NCI-H2081 treated with DMSO at 0.1 percent for 48 hours (cell line): ENCODE measurements at regions not wholly inside any gene's neighbourhood (a gene's known extent, or its start where the extent isn't known, plus 50 kb on each side); places are given as distances from the start of the nearest gene placed in this dataset.

Source experiments
- DNase-seq: peaks from one replicate; lab custom pipeline; 2025; lab: John Stamatoyannopoulos, UW

DNA sequence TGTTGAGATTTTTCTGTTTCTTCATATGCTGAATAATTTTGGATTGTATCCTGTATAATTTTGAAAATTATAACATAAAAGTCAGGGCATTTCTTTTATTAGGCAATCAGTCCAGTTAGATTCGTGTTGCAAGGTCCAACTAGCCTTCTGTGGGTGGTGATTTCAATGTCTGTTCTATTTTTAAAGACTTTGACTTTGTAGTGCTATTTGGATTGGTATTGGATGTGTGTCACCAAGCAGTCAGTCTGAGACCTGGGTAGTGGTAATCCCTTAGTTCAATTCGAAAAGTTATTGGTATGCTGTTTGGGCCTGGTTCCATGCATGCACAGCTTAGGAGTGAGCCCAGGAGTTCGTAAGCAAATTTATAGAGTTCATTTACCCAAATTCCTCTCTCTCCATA is 82.2 kb downstream of the EPDR1 start:
- no peak for DNase-seq

DNA sequence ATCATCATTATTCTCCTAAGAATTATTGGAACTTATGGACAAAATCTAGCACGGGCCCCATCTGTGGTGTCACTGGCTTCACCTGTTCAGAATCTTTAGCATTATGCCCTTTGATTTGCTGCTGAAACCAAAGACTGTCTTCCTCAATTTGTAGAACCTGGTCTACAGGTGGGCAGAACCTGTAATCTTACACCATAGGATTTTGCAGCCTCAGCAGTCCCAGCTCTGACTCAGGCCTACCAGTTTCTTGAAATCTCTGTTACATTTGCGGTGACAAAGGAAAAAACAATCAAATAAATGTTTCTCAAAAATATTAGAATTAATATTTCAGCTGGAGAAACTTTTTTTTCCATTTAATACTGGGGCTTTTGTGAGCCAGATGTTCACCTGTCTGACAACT is 86.1 kb downstream of the EPDR1 start:
- no peak for DNase-seq

DNA sequence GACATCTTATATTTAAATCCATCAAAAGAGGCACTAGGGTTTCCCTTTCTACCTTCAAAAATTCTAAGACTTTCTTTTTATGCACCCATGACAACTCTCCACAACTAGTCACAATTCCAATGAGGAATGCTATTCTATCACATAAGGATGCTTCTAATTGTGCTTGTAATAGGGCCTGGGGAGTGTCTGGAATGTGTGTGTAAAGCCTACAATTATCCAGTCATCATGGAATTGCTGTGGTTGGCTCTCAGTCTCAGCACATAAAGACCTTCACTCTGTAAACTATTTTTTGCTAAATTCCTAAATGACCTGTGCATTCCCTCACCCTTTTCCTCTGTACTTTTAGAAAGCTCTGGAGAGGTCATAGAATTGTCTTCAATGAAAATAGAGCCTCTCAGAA is 86.7 kb downstream of the EPDR1 start:
- DNase-seq: no peak

DNA sequence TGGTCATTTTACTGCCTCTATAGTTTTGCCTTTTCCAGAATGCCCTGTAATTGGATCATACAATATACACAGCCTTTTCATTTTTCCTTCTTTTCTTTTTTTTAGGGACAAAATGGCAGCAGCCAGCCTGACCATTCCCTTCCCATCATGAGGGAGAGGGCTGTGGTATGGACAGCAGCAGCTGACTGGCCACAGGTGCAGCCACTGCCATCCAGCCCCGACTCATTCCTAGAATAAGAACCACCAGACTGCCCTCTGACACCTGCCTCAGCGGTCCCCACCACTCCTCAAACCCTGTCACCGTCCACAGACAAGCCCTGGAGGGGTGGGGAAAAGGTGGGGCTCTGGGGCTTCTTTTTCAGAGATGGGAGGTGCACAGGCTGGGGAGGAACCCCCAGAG is 92.8 kb downstream of the EPDR1 start:
- no peak for DNase-seq

DNA sequence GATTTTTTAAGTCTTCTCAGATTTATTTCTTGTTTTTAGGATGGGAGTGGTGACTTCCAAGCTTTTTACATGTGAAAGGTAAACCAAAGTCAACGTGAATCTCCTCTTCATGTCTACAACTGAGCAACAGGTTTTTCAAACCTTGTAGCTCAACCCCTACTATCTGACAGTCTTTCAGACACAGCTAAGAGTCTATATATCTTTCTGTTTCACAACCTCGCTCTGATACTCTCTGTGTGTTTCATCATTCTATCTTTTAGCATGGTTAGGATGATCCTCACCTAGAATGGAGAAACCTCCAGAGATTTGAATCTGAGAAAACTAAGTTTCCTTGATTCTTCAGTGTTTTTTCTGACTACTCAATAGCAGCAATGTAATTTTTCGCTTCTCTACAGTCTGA is 96.1 kb downstream of the EPDR1 start:
- no peak for DNase-seq

DNA sequence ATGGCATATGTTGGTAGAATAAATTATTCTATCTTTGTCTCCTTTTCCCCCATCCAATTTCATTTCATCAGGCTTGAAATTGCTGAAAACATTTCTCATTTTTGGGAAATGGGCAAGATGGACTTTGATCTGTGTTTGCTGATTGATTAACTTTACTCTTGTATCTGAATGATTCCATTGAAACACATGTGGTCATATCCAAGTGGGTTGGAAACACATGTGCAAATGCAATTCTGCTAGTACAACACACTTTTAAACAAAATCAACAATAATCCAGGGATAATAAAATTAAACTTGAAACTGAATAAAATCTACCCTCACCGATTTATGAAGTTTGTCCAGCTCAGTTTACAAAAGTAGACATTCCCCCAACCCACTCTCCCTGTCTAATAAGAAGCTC is 96.9 kb downstream of the EPDR1 start:
- DNase-seq: no peak

DNA sequence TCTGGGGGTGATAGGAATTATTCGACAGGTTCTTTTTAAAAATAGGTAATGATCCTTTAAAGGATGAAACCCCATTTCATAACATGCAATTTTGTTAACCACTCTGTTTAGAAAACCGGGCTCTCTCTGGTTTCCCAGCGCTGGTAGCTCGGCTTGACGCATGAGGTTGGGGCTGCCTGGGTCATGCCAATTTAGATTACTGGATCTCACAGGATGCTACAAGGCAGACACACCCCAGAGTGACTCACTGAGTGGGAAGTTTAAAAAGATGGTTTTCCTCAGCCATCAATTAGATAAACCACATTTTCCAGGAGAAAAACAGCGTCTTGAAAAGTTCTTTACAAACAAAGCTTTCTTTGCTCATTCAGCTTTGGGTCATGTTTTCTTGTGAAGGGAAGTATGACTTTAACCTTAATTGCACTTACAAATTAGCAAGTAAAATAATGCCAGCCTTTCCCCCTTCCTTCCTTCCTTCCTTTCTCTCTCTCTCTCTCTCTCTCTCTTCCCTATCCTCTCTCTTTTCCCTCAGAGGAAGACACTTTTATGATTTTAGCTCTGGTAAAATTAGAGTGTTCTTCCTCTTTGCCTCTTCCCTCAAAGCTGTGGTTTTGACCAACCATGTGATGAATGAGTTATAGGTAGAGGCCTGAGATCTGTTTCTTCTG is 99.8 kb downstream of the EPDR1 start:
- DNase-seq: no peak

DNA sequence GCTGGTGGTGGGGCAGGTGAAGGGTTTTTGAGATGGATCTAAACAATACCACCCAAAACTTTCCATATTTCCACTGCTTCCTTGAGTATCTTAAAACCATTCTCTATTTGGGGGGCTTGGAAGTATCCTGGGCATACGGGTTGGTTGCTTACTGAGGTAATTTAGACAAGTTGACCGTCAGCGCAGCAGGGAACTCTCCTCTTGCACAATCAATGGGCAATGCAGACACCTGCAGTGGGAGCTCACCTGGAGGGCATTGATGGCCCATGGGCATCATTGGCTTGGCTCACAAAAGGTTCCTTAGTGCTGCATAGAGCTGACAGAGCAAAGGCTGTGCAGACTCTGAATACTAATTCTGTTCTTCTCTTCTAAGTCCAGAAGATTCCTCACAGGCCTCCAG is 101.5 kb downstream of the EPDR1 start:
- no peak for DNase-seq

DNA sequence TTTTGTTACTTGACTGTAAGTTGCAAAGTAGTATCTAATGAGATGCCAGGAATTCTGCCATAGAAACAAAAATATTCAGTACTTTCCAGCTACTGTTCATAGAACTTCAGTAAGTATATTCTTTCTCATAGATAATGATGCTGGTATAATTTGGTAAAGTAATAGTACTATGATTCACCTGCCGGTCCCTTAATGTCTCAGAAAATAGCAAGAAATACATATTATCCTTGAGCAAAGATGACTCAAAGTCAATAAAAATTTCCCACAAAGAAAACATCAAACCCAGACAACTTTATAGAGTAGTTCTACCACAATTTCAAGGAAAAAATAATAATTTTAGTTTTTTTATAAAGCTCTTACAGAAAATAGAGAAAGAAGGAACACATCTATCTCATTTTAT is 105.4 kb downstream of the EPDR1 start:
- no peak for DNase-seq

DNA sequence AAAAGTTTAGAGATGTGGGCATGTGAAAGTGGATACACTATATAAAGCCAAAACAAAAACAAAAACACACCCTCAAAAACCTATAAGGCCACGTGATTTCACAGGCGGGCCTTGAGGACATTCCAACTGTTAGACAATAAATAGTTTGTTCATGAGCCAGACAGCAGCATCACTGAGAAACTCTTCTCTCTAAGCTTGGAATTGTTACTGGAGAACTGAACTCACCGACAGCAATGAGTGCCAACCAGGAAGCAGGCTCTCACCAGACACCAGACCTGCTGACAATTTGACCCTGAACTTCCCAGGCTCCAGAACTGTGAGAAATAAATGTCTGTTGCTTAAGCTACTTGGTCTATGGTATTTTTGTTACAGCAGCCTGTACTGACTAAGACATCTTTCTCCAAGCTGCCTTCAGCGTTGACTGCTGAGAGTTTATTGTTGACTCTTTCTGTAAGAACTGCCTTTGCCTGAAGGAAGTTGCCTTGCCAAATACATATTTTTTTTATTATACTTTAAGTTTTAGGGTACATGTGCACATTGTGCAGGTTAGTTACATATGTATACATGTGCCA is 107.5 kb downstream of the EPDR1 start:
- no peak for DNase-seq

DNA sequence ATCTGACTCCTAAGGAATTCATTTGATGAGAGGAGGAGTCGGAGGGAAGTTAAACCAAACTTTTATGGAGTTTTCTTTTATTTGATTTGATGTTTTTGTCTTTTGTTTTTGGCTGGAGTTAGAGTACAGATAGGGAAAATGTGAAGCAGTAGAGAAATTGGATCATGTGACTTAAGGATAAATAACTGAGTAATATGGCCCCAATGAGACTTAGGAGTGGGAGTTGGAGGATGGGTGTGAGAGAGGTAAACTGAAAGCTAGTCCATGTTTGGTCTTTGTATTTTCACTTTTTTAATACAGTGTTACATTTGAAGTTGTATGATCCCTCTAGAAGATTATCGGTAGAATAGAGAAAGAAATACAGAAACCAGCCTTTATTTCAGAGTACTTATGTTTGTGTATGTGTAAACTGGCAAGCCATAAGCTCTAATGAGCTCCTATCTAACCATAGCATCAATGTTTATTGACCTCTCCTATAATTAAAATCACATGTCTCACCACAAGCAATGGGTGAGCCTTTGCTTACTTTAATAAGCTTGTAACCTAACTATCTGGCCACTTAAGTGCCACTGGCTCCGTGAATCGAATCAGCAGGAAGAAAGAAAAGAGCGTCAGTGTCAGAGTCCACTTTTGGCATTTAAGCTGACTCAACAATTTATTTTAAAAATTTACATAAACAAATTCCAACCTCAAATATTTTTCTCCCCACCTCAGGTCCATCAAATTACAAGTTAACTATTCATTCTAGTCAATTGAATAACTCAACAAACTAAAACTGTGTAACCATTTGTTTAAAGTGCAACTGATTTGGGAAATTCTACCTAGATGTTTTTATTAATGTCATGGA is 113.8 kb downstream of the EPDR1 start:
- no peak for DNase-seq

DNA sequence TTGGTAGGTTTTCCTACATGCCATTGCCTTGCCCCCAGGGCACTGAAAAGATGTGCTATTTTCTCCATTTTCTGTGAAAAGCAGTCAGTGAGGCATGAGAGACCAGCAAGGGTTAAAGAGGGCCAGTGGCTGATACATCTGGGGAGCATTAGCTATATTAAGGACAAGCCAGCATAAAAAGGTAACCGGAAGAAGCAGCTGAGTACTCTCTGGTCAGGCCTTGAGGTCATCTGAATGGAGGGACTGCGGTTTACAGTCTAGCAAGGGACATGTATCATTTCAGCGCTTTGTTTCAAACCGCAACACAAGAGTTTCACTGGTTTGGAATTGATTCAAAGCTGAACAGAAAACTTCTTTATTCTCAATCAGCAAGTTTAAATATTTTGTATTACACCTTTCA is 120.4 kb downstream of the EPDR1 start:
- no peak for DNase-seq

DNA sequence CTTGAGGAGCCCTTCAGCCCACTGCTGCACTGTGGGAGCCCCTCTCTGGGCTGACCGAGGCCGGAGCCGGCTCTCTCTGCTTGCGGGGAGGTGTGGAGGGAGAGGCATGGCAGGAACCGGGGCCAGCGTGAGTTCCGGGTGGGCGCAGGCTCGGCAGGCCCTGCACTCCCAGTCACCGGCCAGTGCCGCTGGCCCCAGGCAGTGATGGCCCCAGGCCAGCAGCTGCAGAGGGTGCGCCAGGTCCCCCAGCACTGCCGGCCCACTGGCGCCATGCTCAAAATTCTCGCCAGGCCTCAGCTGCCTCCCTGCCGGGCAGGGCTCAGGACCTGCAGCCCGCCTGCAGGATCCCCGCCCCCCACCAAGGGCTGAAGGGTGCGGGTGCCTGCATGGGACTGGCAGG is 128.4 kb upstream of the STARD3NL start:
- DNase-seq: no peak

DNA sequence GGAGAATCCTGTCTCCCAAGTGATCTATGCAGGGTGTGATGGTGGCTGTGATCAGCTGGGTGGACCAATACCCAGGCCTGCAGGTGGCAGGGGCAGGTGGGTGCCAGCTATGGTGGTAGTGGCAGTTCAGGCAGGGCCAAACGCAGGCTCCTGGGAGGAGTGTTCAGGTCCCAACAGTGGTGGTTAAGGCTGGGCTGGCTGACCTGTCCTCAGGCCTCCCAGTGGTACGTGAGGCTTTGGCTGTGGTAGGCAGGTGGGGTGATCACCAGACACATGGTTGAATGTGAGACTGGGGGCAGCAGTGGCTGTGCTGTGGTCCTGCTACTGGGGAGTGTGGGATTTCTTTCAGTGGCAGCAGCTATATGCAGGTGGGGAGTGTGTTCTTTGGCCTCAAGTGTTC is 126.7 kb upstream of the STARD3NL start:
- no peak for DNase-seq

DNA sequence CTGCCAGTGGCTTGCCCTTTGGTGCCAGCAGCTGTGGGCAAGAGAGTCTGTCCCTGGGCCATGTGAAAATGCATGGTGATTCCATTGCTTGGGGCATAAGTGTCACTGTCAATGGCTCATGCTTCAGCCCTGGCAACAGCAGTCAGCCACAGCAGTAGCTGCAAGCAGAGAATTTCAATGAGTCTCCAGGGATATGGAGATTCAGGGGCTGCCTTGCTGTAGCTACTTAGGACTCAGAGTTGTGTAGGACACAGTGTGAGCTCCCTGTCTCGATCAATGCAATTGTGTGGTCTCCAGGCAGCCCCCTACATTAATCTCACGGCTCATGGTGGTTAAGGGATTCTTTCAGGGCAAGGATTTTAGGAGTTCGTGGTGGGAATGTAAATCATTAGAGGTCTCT is 126.3 kb upstream of the STARD3NL start:
- no peak for DNase-seq

DNA sequence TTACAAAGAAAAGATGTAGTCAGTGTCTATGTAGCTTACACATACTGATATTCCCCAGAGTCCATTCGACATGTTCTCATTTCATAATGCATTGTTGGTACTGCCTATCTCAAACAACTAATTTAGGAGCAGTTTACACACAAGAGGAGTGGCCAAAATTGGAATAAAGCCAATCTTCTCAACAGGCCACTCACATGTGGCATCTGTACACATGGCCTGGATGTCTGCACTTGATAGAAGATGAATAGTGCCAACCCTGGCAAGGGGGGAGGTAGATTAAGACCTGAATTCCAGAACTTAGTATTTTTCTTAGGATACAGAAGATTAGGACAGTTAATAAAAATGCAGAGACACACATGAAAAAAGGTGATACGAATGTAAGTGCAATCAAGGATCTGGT is 125.3 kb upstream of the STARD3NL start:
- DNase-seq: no peak

DNA sequence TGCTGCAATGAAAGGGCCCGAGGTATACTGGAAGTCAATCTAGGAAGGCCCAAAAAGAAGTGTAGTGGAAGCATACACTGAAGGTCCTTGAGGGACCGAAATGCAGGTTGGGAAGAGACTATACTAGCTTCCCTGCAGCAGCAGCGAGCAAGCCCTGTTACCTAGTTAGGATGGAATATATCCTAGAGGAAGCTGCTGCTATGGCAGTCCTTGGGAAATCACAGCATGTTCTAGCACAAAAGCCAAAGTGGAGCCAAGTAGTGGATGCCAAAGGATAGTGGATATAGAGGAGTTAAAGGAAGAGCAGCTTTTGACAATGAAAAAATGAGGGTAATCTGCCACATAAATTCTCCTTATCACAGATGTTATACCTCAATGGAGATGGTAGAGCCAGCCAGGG is 123.8 kb upstream of the STARD3NL start:
- DNase-seq: no peak

DNA sequence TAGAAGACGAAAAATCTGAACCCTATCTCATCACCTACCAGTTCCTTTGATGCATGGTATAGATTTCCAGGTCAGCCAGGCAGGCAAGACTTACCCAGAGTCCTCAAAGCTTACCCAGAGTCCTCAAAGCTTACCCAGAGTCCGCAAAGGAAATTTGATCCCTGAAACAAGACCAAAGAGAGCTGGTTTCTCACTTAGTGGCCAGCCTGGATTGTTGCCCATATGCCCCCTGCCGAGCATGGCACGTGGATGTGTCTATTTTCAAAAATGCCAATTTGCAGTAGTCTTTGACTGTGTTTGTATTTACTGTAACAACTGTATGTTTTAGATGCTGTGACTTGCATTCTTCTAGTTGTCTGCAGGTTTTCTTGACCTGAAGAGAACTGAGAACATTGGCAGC is 120.2 kb upstream of the STARD3NL start:
- no peak for DNase-seq

DNA sequence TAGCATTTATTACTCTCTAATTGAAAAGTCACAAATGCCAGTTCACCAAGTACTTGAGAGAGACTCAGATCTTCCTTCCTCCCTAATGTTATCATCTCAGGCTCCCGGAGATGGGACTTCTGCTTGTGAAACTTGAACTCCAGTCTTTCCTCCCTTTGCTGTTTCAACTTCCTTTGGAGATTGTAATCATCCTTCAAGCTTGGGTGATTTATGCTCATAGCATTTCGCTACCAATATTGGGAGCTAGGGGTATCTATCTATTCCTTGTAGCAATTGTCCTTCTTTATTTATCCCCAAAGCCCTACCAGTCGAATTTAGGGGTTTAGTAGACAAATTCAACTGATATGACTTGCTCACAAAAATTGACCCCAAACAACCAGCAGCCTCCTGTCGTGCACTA is 117.9 kb upstream of the STARD3NL start:
- DNase-seq: no peak

DNA sequence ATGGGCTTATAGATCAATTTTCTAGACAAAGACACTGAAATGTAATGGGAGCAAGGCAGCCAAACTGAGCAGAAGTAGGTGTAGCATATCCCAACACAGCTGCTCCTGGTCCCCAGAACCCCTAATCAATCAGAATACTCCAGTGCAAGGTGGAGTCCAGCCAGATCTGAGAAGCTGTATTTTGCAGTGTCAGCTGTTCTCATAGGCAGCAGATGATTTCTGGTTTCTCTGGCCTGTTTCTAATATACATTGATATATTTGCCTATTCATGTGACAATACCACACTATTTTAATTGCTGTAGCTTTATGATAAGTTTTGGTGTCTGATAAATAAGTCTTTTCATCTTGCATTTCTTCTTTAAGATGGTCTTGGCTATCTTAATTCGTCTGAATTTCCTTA is 117.4 kb upstream of the STARD3NL start:
- DNase-seq: no peak

DNA sequence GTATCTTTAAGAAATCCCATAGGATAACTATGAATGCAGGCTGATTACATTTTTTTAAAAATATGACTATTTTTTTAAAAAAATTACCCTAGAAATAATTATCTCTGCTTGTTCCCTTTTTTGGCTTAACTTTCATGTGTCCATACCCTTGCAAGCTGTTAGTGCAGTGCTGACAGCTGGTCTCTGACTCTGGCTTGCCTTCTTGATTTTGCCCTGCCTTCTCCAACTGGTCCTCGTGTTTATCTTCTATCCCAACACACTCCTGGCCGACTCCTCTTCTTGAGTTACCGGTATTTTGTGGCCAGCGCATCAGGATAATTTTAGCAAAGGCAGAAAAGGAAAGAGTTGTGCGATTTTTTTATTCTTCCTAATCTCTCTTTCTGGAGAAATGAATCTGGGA is 111.7 kb upstream of the STARD3NL start:
- no peak for DNase-seq

DNA sequence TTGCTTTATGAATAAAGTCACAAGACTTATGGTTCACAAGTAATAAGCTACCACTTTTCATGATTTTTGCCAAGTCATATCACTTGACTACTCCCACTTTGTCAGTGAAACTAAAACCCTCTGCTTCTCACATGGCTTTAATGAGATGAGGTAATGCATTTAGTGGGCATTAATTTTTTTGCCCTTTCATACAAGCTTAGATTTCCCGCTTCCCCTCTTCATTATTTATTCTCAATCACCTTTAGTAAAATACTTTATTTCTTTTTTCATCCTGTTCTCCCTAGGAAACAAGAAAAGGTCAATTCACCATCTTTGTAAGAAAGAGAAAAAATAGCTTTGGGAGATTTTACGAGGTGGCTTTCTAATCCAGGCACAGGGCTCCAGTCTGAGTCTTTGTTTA is 109.6 kb upstream of the STARD3NL start:
- no peak for DNase-seq

DNA sequence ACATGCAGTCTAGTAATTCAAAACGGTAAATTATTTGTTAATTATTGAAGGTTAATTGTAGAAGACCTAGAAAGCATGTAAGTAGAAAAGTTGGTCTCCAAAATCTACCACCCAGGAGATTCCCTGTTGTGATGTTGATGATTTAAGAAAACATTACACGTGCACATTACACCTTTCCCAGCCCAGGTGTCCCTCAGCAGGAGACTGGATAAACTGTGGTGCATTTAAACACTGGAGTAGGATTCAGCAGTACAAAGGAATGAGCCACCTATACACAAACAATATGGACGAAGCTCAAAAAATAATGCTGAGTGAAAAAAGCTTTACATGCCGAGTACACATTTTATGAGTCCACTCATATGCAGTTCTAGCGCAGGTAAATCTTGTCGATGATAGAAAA is 109.0 kb upstream of the STARD3NL start:
- no peak for DNase-seq

DNA sequence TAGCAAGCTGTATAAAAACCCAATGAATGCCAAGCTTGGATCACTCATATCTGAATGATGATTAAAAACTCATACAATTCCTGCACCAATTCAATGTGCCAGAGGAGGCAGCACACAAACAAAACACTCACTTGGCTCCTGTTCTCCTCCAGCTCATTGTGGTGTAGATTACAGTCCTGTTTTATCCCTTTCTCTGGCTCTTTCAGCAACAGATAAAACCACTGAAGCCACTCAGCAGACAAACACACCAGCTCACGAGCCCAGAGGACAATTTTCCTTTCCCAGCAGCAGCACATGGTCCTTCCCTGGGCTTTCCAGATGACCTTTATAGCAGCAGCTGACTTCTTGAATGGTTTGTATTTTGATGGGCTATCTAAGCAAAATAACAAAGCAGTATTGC is 107.3 kb upstream of the STARD3NL start:
- DNase-seq: peak; percentile 30
